ENCODE measurements at regions not wholly inside any gene's neighbourhood (a gene's known extent, or its start where the extent isn't known, plus 50 kb on each side); places are given as distances from the start of the nearest gene placed in this dataset.

GRCh38 chr7:116135306-116135705, 75.0 kb upstream of the TES start:
- DNase-seq, result no peak
- Histone ChIP-seq H3K4me3 (no peak overlapping the region), H3K9me3 (no peaks in the 10 kb centered on the region), H3K27me3 (no peaks in the 10 kb centered on the region), H3K27ac (no peak overlapping the region), H3K36me3 (no peaks in the 10 kb centered on the region), H3K4me1 (no peaks in the 10 kb centered on the region)
- intact Hi-C loops (cut with DNase I; ENCODE audit: low total_unique reads), result no loop called here
- TF ChIP-seq CTCF (IDR thresholded peaks at IDR 0.05), result no peak

GRCh38 chr7:116138202-116138801, 72.0 kb upstream of the TES start:
- intact Hi-C loops (cut with DNase I; ENCODE audit: low total_unique reads), result no loop called here
- Histone ChIP-seq H3K4me3 (no peak overlapping the region), H3K27me3 (no peaks in the 10 kb centered on the region), H3K27ac (no peak overlapping the region), H3K4me1 (no peaks in the 10 kb centered on the region), H3K9me3 (no peaks in the 10 kb centered on the region), H3K36me3 (no peaks in the 10 kb centered on the region)
- DNase-seq, result no peak
- peak; percentile 73 for TF ChIP-seq CTCF (IDR thresholded peaks at IDR 0.05)

GRCh38 chr7:116139007-116139406, 71.3 kb upstream of the TES start:
- Histone ChIP-seq H3K4me1 (no peaks in the 10 kb centered on the region), H3K27me3 (no peaks in the 10 kb centered on the region), H3K27ac (no peak overlapping the region), H3K4me3 (no peak overlapping the region), H3K36me3 (no peaks in the 10 kb centered on the region), H3K9me3 (no peaks in the 10 kb centered on the region)
- DNase-seq, result no peak
- intact Hi-C loops (cut with DNase I; ENCODE audit: low total_unique reads), result no loop called here
- TF ChIP-seq CTCF (IDR thresholded peaks at IDR 0.05), result no peak

DNA sequence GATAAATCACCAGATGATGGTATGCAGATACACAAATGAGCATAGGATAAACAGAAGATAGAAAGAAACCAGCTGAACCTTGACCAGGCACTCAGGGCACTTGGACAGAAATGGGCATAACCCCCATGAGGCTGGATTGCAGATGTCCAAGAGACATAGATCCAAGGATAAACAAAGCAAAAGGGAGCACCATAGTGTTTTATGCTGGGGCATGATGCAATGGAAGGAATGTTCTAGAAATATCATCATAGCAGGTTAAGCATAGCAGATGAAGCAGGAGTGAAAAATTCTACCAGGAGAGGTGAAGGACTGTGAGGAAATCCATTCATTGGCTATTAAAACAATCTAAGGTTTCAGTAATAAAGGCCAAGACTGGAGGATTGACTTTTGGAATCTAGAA, 70.5 kb upstream of the TES start:
- no peaks in the 10 kb centered on the region for H3K36me3 ChIP-seq
- H3K27me3 ChIP-seq, result no peaks in the 10 kb centered on the region
- H3K9me3 ChIP-seq, result no peaks in the 10 kb centered on the region
- H3K27ac ChIP-seq, result no peak overlapping the region
- no peak for TF ChIP-seq CTCF (IDR thresholded peaks at IDR 0.05)
- no peaks in the 10 kb centered on the region for H3K4me1 ChIP-seq
- DNase-seq, result no peak
- no peak overlapping the region for H3K4me3 ChIP-seq
- intact Hi-C loops (cut with DNase I; ENCODE audit: low total_unique reads), result no loop called here

- Histone ChIP-seq H3K9me3 (no peaks in the 10 kb centered on the region), H3K27ac (no peak overlapping the region)
- DNase-seq, result no peak
Observed at GRCh38 chr7:116142374-116142773, 68.0 kb upstream of the TES start.

More at GRCh38 chr7:116142374-116142773, 68.0 kb upstream of the TES start:
- TF ChIP-seq CTCF (IDR thresholded peaks at IDR 0.05), result no peak
- no peaks in the 10 kb centered on the region for H3K36me3 ChIP-seq
- no peaks in the 10 kb centered on the region for H3K27me3 ChIP-seq
- no peaks in the 10 kb centered on the region for H3K4me1 ChIP-seq
- H3K4me3 ChIP-seq, result no peak overlapping the region
- intact Hi-C loops (cut with DNase I; ENCODE audit: low total_unique reads), result no loop called here
